WERI-Rb-1 (cell line): ENCODE measurements at regions not wholly inside any gene's neighbourhood (a gene's known extent, or its start where the extent isn't known, plus 50 kb on each side); places are given as distances from the start of the nearest gene placed in this dataset.

Source experiments
- DNase-seq: peaks from one replicate; pipeline ENCODE4 v3.0.0-alpha.2; 2020
- H3K27ac ChIP-seq: fragments of 250-450 bp; sonication (Bioruptor Pico); 2 replicates; pipeline ENCODE4 v1.5.1; 2020; ENCODE audit warnings: mild to moderate bottlenecking, moderate library complexity
- H3K27me3 ChIP-seq: fragments of 250-450 bp; sonication (Bioruptor Pico); 2 replicates; pipeline ENCODE4 v1.5.1; 2021; ENCODE audit warnings: mild to moderate bottlenecking, low read depth, moderate library complexity; ENCODE audit not compliant: insufficient read depth, severe bottlenecking
- H3K36me3 ChIP-seq: fragments of 250-450 bp; sonication (Bioruptor Pico); 2 replicates; pipeline ENCODE4 v1.5.1; 2020; ENCODE audit warnings: mild to moderate bottlenecking, moderate library complexity
- H3K4me3 ChIP-seq: 2 replicates; pipeline ENCODE4 v1.5.1; 2011; ENCODE audit warnings: low read depth, mild to moderate bottlenecking, control low read depth, low read length
- H3K9me3 ChIP-seq: fragments of 250-450 bp; sonication (Bioruptor Pico); 2 replicates; pipeline ENCODE4 v1.5.1; 2021; ENCODE audit warnings: mild to moderate bottlenecking, moderate library complexity; ENCODE audit not compliant: severe bottlenecking
- TF ChIP-seq, protein P1 (sequence below): IDR thresholded peaks from 2 replicates; pipeline ENCODE4 v1.5.1; 2011; ENCODE audit warnings: low read depth, mild to moderate bottlenecking, control low read depth, inconsistent platforms, low read length

DNA sequence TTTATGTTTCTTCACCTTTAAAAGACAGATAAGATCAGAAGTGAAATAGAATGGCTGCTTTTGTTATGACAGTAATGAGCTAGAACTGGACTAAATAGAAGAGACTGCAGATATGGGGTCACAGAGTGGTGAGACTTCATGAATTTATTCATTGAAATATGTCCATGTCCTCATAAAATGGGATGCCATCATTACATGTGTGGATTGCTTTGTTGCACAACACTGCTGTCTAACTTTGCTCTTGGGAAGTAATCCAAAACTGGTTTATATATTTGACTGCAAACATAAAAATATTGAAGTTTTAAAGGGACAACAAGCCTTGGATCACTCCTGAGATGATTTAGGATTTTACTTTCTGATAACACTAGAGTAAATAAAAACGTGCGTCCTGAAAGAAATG lies 209.2 kb upstream of the FAT4 start:
- no peak for DNase-seq
- Histone ChIP-seq H3K36me3 (no peaks in the 10 kb centered on the region), H3K27ac (no peak overlapping the region), H3K9me3 (no peaks in the 10 kb centered on the region), H3K4me3 (no peak overlapping the region), H3K27me3 (no peaks in the 10 kb centered on the region)
- TF ChIP-seq, protein P1, sequence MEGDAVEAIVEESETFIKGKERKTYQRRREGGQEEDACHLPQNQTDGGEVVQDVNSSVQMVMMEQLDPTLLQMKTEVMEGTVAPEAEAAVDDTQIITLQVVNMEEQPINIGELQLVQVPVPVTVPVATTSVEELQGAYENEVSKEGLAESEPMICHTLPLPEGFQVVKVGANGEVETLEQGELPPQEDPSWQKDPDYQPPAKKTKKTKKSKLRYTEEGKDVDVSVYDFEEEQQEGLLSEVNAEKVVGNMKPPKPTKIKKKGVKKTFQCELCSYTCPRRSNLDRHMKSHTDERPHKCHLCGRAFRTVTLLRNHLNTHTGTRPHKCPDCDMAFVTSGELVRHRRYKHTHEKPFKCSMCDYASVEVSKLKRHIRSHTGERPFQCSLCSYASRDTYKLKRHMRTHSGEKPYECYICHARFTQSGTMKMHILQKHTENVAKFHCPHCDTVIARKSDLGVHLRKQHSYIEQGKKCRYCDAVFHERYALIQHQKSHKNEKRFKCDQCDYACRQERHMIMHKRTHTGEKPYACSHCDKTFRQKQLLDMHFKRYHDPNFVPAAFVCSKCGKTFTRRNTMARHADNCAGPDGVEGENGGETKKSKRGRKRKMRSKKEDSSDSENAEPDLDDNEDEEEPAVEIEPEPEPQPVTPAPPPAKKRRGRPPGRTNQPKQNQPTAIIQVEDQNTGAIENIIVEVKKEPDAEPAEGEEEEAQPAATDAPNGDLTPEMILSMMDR, result no peak

DNA sequence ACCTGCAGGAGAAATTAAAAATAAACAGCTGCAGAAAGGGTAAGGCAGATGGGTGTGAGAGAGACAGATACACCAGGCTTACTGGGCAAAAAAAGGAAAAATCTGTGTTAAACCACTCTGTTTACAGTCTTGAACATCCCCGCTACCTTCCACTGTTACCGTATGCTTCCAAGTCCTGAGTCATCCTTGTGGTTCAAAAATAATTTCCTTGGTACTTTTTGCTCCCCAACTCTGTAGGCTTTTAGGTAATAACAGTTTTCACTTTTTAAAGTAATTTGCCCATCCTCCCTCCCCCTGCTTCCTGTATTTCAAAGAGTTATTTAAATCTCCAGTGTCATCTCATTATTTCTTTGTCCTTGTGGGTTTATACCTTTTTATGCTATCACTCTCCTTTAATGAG lies 210.1 kb upstream of the FAT4 start:
- Histone ChIP-seq H3K4me3 (no peak overlapping the region), H3K27ac (no peak overlapping the region), H3K27me3 (no peaks in the 10 kb centered on the region), H3K9me3 (no peaks in the 10 kb centered on the region), H3K36me3 (no peaks in the 10 kb centered on the region)
- no peak for DNase-seq
- TF ChIP-seq, protein P1, result no peak

DNA sequence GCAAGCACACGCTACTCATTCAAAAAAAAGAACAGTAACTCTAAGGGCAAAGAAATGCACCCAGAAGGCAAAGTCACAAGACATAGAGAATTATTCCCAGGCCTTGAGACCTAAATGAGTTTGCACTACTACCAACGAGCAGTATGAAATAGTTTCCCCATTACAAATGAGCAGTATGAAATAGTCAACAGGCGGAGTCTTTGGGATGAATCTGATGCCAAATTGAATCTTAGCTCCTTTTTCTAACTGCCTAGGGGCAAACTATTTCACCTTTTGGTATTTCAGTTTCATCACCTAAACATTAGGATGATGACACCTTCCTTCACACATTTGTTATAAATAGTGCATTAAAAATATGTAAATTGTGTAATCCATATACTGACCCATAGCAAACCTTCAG lies 213.0 kb upstream of the FAT4 start:
- Histone ChIP-seq H3K36me3 (no peaks in the 10 kb centered on the region), H3K4me3 (no peak overlapping the region), H3K27ac (no peak overlapping the region), H3K27me3 (no peaks in the 10 kb centered on the region), H3K9me3 (no peaks in the 10 kb centered on the region)
- DNase-seq, result no peak
- TF ChIP-seq, protein P1, result no peak

DNA sequence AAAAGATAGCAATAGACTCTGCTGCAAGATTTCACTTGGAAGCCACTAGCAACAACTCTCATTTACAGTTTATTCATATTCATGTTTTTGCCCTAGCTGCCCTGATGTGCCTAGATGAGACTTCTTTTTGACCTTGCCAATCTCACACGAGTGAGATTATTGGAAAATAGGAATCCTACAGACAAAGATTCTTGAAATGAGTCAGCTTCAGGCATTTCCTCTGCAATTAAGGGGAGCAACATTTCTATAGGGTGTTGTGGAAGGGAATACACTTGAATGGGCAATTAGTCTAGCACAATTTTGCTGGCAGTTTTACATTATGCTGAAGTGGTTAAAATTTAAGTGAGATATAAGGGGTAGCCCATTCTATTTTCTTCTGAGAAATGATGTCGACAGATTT lies 217.0 kb upstream of the FAT4 start:
- no peak for DNase-seq
- TF ChIP-seq, protein P1, result no peak
- no peak overlapping the region for H3K27ac ChIP-seq

DNA sequence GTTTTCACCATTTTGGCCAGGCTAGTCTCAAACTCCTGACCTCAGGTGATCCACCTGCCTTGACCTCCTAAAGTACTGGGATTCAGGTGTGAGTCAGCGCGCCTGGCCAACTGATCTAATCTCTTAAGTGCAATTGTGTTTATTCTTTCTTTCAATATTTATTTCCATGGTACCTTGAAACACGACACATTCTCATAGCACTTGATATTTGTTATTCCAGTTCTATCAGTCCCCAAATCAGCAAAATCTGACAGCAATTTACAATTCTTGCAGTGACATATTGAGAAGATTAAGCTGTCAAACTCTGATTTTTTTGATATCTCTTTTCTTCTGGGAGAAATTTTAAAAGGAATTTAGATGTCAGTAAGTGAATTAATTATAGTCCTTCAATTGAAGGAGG lies 218.1 kb upstream of the FAT4 start:
- TF ChIP-seq, protein P1, result no peak
- Histone ChIP-seq H3K9me3 (no peaks in the 10 kb centered on the region), H3K4me3 (no peak overlapping the region), H3K27me3 (no peaks in the 10 kb centered on the region), H3K27ac (no peak overlapping the region), H3K36me3 (no peaks in the 10 kb centered on the region)
- DNase-seq, result no peak

More for the DNA sequence above, 217.0 kb upstream of the FAT4 start:
- Histone ChIP-seq H3K4me3 (no peak overlapping the region), H3K27me3 (no peaks in the 10 kb centered on the region), H3K36me3 (no peaks in the 10 kb centered on the region), H3K9me3 (no peaks in the 10 kb centered on the region)

DNA sequence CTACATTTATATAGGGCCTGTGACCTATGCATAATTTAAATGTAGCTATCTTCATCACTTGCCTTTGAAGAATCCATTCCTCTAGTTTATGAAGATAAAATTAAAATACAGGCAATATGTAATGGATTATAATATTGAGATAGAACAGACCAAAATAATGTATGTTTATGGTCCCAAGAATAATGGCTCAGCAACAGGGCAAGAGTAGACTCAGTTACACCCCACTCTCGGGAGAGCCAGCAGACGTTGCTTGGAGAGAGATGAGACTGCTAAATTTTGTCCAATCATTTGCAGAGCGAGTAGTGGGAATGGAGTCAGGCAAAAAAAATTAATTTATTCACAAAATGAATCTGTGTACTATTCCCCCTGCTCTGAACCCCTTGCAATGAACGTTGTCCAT lies 223.2 kb upstream of the FAT4 start:
- no peaks in the 10 kb centered on the region for H3K9me3 ChIP-seq
- no peak overlapping the region for H3K27ac ChIP-seq
- DNase-seq, result no peak
- no peaks in the 10 kb centered on the region for H3K36me3 ChIP-seq
- no peak overlapping the region for H3K4me3 ChIP-seq
- TF ChIP-seq, protein P1, result no peak
- H3K27me3 ChIP-seq, result no peaks in the 10 kb centered on the region
